Fibroblast of lung (primary cell): ENCODE measurements at regions not wholly inside any gene's neighbourhood (a gene's known extent, or its start where the extent isn't known, plus 50 kb on each side); places are given as distances from the start of the nearest gene placed in this dataset.

Experiments used
- DNase-seq, 2 donors: peaks; one replicate each; pipeline versions ENCODE4 v3.0.0 to v3.0.0-alpha.2; 2010; ENCODE audit warnings: low read depth in 2 of 2
- H2AFZ ChIP-seq: 2 replicates; pipeline ENCODE4 v1.5.1; 2012; ENCODE audit warnings: low read length, control low read depth, inconsistent platforms
- H3K27ac ChIP-seq: 2 replicates; pipeline ENCODE4 v1.5.1; 2011; ENCODE audit warnings: low read length, control low read depth; ENCODE audit not compliant: insufficient read depth
- H3K27me3 ChIP-seq: 2 replicates; pipeline ENCODE4 v1.5.1; 2011; ENCODE audit warnings: mild to moderate bottlenecking, low read length; ENCODE audit not compliant: control insufficient read depth, insufficient read depth
- H3K36me3 ChIP-seq: 2 replicates; pipeline ENCODE4 v1.5.1; 2011; ENCODE audit warnings: low read length; ENCODE audit not compliant: control insufficient read depth, insufficient read depth
- H3K4me1 ChIP-seq: 2 replicates; pipeline ENCODE4 v1.5.1; 2011; ENCODE audit warnings: low read length; ENCODE audit not compliant: control insufficient read depth, insufficient read depth; ENCODE audit errors: extremely low read depth
- H3K4me2 ChIP-seq: 2 replicates; pipeline ENCODE4 v1.5.1; 2011; ENCODE audit warnings: low read length, control low read depth; ENCODE audit not compliant: insufficient read depth; ENCODE audit errors: extremely low read depth
- H3K4me3 ChIP-seq, 4 experiments: fragments of 200-600 bp in 1 of 4; sonication (generic) in 1 of 4; replicated peaks in 1 of 4; 2 replicates each; pipeline ENCODE4 v1.5.1; 2011 to 2016; ENCODE audit warnings: low read length in 4 of 4, low read depth in 3 of 4, mild to moderate bottlenecking in 3 of 4, control low read depth in 2 of 4, inconsistent platforms in 1 of 4, mixed read lengths in 1 of 4; ENCODE audit not compliant: insufficient read depth in 1 of 4; ENCODE audit errors: control extremely low read depth in 1 of 4
- H3K79me2 ChIP-seq: 2 replicates; pipeline ENCODE4 v1.5.1; 2012; ENCODE audit warnings: mild to moderate bottlenecking, low read length, inconsistent platforms; ENCODE audit not compliant: control insufficient read depth, insufficient read depth
- H3K9ac ChIP-seq: 2 replicates; pipeline ENCODE4 v1.5.1; 2011; ENCODE audit warnings: mild to moderate bottlenecking, low read length, control low read depth; ENCODE audit not compliant: insufficient read depth
- H3K9me3 ChIP-seq: 2 replicates; pipeline ENCODE4 v1.5.1; 2012; ENCODE audit warnings: low read depth, low read length; ENCODE audit not compliant: control insufficient read depth, insufficient read depth
- H4K20me1 ChIP-seq: 2 replicates; pipeline ENCODE4 v1.5.1; 2011; ENCODE audit warnings: low read length; ENCODE audit not compliant: control insufficient read depth, insufficient read depth; ENCODE audit errors: extremely low read depth
- CTCF ChIP-seq, 2 donors: IDR thresholded peaks in 1 of 2; conservative IDR thresholded peaks in 1 of 2; 1 replicate in 1 of 2; 2 replicates in 1 of 2; pipeline ENCODE4 v1.5.1; 2011 to 2012; ENCODE audit warnings: low read length in 2 of 2, control low read depth in 1 of 2, inconsistent platforms in 1 of 2, low read depth in 1 of 2, mild to moderate bottlenecking in 1 of 2
- EZH2 ChIP-seq: IDR thresholded peaks from 2 replicates; pipeline ENCODE4 v1.5.1; 2012; ENCODE audit warnings: low read length, control low read depth, mild to moderate bottlenecking; ENCODE audit errors: missing control alignments

DNA sequence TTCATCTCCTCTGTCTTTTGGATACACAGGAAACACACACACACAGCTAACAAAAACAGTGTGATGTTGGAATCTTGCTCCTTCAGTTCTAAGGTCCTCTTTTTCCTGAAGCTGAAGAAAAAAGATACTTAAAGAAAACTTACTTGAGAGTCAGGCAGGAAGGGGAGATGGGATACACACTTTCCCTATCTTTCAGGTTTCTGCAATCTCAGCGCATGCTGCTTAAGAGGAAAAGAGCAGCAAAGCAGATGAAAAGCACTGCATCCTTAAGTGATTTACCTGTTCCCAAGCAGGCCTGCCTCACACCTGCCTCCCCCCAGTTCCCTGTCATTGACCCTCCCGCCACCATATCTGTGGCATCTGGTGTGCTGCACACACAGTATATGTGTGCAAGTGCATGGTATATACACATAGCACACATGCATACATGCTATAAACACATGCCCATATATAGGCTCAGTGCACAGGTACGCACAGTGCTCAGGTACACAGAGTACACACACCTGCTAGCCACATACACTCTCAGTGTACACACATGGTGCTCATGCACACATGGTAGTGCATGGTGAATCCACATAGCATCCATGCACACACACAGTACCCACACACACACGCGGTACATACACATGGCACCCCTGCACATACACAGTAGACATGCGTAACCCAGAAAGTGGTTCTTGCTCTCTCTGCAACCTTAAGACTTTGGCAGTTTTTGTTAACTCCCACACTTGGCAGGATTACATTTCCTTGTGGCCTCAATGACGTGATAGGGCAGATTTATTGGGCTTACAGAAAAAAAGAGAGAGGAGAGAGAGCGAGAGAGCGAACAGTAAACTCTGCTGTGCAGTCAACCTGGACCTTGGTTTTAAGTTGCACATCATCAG lies 166.9 kb downstream of the TOMM20 start:
- H3K9ac ChIP-seq: peak overlapping the region; percentile 34
- no peaks in the 10 kb centered on the region for H4K20me1 ChIP-seq
- H3K4me2 ChIP-seq: peak overlapping the region; percentile 88
- H3K4me3 ChIP-seq: peak overlapping the region in 2 of 4 experiments; percentile 5 to 32
- H3K27me3 ChIP-seq: no peaks in the 10 kb centered on the region
- no peaks in the 10 kb centered on the region for H3K9me3 ChIP-seq
- no peaks in the 10 kb centered on the region for H3K36me3 ChIP-seq
- no peak overlapping the region for H2AFZ ChIP-seq
- TF ChIP-seq EZH2: no peak
- TF ChIP-seq CTCF (conservative IDR thresholded peaks at IDR 0.05 in 1 of 2, IDR thresholded peaks at IDR 0.05 in 1 of 2; ENCODE audit: low read depth in 1 of 2, low read length in 2 of 2): no peak
- H3K27ac ChIP-seq: peak overlapping the region; percentile 87
- DNase-seq: peak; percentile 96 to 99
- H3K79me2 ChIP-seq: no peaks in the 10 kb centered on the region
- H3K4me1 ChIP-seq: peaks cover 41% of the 10 kb centered on the region

DNA sequence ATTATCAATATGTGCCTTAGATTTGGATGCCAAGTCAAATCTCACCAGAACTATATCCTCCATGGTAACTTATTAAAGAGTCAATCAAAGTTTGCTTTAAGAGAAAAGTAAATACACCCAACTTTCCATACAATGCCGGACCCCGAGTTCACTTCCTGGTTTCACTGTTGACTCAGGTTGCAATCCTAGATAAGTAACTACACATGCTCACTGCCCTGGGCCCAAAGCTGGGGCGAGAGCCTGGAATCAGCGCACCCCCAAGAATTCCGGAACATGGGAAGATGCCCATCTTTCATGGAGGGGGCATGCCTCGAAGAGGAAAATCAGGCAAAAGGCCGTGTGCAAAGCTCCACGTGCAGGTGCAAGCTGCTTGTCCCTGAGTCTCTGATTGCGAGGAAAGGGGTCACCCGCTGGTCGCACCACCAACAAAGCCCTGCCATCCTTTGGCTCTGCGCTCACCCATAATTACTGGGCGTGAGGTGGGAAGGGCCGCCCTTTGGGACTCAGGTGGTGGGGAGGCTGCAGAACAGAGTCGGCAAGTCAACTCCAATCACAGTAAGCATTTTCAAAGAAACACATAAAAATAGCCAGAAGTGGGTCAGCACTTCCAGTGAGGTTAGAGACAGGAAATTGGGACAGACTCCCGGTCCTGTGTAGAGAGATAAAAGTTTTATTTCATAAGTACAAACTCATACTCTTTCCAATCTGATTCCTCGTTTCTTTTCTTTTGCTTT lies 167.7 kb downstream of the TOMM20 start:
- no peaks in the 10 kb centered on the region for H3K36me3 ChIP-seq
- no peak overlapping the region for H2AFZ ChIP-seq
- H4K20me1 ChIP-seq: no peaks in the 10 kb centered on the region
- peak overlapping the region; percentile 87 for H3K27ac ChIP-seq
- H3K9me3 ChIP-seq: no peaks in the 10 kb centered on the region
- H3K4me3 ChIP-seq: no peak overlapping the region
- no peaks in the 10 kb centered on the region for H3K27me3 ChIP-seq
- H3K4me2 ChIP-seq: peak overlapping the region; percentile 88
- no peak for TF ChIP-seq CTCF (conservative IDR thresholded peaks at IDR 0.05 in 1 of 2, IDR thresholded peaks at IDR 0.05 in 1 of 2; ENCODE audit: low read depth in 1 of 2, low read length in 2 of 2)
- no peak for TF ChIP-seq EZH2
- H3K79me2 ChIP-seq: no peaks in the 10 kb centered on the region
- peaks cover 44% of the 10 kb centered on the region for H3K4me1 ChIP-seq
- peak in 1 of 2 donors; percentile 64 for DNase-seq
- H3K9ac ChIP-seq: no peak overlapping the region
